ENCODE measurements at regions not wholly inside any gene's neighbourhood (a gene's known extent, or its start where the extent isn't known, plus 50 kb on each side); places are given as distances from the start of the nearest gene placed in this dataset.

DNA sequence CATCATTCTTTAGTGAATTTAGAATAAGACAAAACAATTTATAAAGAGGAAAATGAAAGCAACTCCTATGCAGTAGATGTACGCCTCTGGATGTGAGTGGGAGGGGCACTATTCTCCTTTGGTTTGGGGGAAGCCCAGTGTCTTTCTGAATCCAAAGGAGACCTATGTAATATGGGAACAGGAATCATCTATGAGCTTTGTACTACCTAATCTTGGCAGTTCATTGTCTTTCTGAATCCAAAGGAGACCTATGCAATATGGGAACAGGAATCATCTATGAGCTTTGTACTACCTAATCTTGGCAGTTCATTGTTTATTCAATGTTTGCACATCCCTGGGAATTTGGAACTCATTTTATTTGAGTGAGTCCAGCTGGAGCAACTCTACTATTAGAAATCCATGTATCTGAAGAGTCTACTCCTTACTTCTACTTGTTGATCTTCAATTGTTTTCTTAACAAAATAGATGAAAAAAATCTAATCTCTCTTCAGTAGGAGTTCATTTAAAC lies 401.1 kb upstream of the LRATD1 start:
- no peak overlapping the region for H3K4me3 ChIP-seq (ENCODE audit: low read depth, low read length)
- WGBS (ENCODE audit: insufficient coverage), result no CpG with 5 or more reads among the region's 1 CpG

DNA sequence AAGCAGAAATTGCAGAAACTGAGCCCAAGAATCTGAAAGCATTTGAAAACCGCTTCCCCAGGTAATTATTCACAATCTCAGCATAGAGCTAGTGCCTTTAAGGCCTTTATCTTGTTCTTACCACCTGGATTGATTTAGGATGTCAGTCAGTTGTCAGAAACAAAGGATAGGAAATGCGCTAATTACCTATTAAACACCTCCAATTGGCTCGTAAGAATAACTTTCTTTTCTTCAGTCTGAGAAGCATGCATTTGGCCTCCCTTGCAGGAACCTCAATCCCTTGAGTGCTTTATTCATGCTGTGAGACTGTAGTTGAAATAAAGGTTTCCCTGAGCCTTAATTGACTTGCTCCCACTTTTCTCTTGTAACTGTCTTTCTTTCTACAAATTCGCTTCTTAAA lies 400.3 kb upstream of the LRATD1 start:
- peak in 1 of 6 donors; percentile 51 for DNase-seq (ENCODE audit: low read depth in 4 of 6, low spot score in 6 of 6)
- Histone ChIP-seq H3K4me3 (ENCODE audit: low read depth, low read length) (no peak overlapping the region), H3K36me3 (ENCODE audit: control insufficient read depth, insufficient read depth, low read length) (no peaks in the 10 kb centered on the region), H3K9me3 (ENCODE audit: control insufficient read depth, insufficient read depth, low read length) (no peaks in the 10 kb centered on the region), H3K4me1 (ENCODE audit: control insufficient read depth, insufficient read depth, low read length) (no peaks in the 10 kb centered on the region), H3K27ac (ENCODE audit: low read depth, low read length) (no peak overlapping the region), H3K27me3 (ENCODE audit: control insufficient read depth, insufficient read depth, low read length) (no peaks in the 10 kb centered on the region)
- WGBS (ENCODE audit: insufficient coverage), result no CpG with 5 or more reads among the region's 4 CpGs

More for the DNA sequence above, 401.1 kb upstream of the LRATD1 start:
- Histone ChIP-seq H3K9me3 (ENCODE audit: control insufficient read depth, insufficient read depth, low read length) (no peaks in the 10 kb centered on the region), H3K27me3 (ENCODE audit: control insufficient read depth, insufficient read depth, low read length) (no peaks in the 10 kb centered on the region), H3K4me1 (ENCODE audit: control insufficient read depth, insufficient read depth, low read length) (no peaks in the 10 kb centered on the region), H3K36me3 (ENCODE audit: control insufficient read depth, insufficient read depth, low read length) (no peaks in the 10 kb centered on the region), H3K27ac (ENCODE audit: low read depth, low read length) (no peak overlapping the region)
- DNase-seq (ENCODE audit: low read depth in 4 of 6, low spot score in 6 of 6), result no peak

DNA sequence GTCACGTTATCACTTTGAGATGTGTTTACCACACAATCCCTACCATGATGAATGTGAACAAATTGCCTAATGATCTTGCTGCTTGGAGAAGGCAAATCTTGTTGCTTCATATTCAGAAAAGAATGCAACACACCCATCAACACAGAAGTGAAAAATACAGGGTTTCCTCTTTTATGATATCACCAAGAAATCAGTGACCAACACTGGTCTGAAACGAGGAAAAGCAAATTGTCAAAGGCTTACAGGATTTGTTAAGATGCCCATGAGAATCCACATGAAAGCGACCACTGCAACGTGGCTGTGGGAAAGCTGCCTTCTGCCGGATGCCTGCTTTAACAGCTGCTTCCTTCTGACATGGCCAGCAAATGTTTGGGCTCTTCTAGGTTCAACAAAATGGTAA lies 397.6 kb upstream of the LRATD1 start:
- no peak for DNase-seq (ENCODE audit: low read depth in 4 of 6, low spot score in 6 of 6)
- no peak overlapping the region for H3K4me3 ChIP-seq (ENCODE audit: low read depth, low read length)
- H3K27ac ChIP-seq (ENCODE audit: low read depth, low read length), result no peak overlapping the region
- H3K36me3 ChIP-seq (ENCODE audit: control insufficient read depth, insufficient read depth, low read length), result no peaks in the 10 kb centered on the region
- H3K9me3 ChIP-seq (ENCODE audit: control insufficient read depth, insufficient read depth, low read length), result no peaks in the 10 kb centered on the region
- no peaks in the 10 kb centered on the region for H3K27me3 ChIP-seq (ENCODE audit: control insufficient read depth, insufficient read depth, low read length)
- WGBS (ENCODE audit: insufficient coverage), result 79% methylated on average over 4 of the region's 5 CpGs
- no peaks in the 10 kb centered on the region for H3K4me1 ChIP-seq (ENCODE audit: control insufficient read depth, insufficient read depth, low read length)

DNA sequence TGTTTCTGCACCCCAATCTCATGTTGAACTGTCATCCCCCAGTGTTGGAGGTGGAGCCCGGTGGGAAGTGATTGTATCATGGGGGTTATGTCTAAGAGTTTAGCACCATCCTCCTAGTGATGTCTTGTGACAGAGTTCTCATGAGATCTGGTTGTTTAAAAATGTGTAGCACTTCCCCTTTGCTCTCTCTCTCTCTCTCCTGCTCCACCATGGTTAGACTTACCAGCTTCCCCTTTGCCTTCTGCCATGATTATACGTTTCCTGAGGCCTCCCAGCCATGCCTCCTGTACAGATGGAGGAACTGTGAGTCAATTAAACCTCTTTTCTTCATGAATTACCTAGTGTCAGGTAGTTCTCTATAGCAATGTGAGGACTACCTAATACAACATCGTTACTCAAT lies 396.9 kb upstream of the LRATD1 start:
- H3K36me3 ChIP-seq (ENCODE audit: control insufficient read depth, insufficient read depth, low read length), result no peaks in the 10 kb centered on the region
- H3K9me3 ChIP-seq (ENCODE audit: control insufficient read depth, insufficient read depth, low read length), result no peaks in the 10 kb centered on the region
- H3K27me3 ChIP-seq (ENCODE audit: control insufficient read depth, insufficient read depth, low read length), result no peaks in the 10 kb centered on the region
- WGBS (ENCODE audit: insufficient coverage), result no CpG with 5 or more reads among the region's 3 CpGs
- H3K4me3 ChIP-seq (ENCODE audit: low read depth, low read length), result no peak overlapping the region
- H3K27ac ChIP-seq (ENCODE audit: low read depth, low read length), result no peak overlapping the region
- no peaks in the 10 kb centered on the region for H3K4me1 ChIP-seq (ENCODE audit: control insufficient read depth, insufficient read depth, low read length)
- no peak for DNase-seq (ENCODE audit: low read depth in 4 of 6, low spot score in 6 of 6)

DNA sequence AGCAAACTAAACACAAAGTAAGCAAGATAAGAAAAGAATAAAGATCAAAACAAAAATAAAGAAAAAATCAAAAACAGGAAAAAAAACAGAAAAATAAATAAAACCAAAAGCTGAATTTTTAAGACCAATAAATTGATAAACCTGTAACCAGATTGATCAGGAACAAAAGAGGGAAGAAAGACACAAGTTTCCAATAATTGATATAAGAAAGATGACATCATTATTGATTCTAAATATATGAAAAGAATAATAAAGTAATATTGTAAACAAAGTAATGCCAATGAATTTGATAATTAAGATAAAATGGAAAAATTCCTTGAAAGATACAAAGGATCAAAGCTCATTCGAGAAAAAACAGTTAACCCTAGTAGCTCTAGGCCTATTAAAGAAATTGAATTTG lies 394.6 kb upstream of the LRATD1 start:
- DNase-seq (ENCODE audit: low read depth in 4 of 6, low spot score in 6 of 6), result no peak
- Histone ChIP-seq H3K9me3 (ENCODE audit: control insufficient read depth, insufficient read depth, low read length) (no peaks in the 10 kb centered on the region), H3K4me1 (ENCODE audit: control insufficient read depth, insufficient read depth, low read length) (no peaks in the 10 kb centered on the region), H3K27me3 (ENCODE audit: control insufficient read depth, insufficient read depth, low read length) (no peaks in the 10 kb centered on the region), H3K4me3 (ENCODE audit: low read depth, low read length) (no peak overlapping the region), H3K27ac (ENCODE audit: low read depth, low read length) (no peak overlapping the region), H3K36me3 (ENCODE audit: control insufficient read depth, insufficient read depth, low read length) (no peaks in the 10 kb centered on the region)
- no CpG with 5 or more reads among the region's 1 CpG for WGBS (ENCODE audit: insufficient coverage)

DNA sequence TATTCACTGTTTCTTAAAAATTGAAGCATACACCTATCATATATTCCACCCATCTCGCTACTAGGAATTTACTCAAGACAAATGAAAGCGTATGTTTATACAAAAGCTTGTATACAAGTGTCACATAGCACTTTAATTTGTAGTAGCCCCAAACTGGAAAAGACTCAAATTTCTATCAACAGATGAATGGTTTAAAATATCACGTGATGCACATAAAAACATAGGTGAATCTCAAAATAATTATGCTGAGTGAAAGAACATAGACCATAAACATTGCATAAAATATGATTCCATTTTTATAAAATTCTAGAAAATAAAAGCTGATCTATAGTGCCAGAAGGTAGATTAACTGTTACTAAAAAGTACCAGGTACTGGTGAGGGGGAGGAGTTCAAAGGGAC lies 392.9 kb upstream of the LRATD1 start:
- Histone ChIP-seq H3K9me3 (ENCODE audit: control insufficient read depth, insufficient read depth, low read length) (no peaks in the 10 kb centered on the region), H3K4me1 (ENCODE audit: control insufficient read depth, insufficient read depth, low read length) (no peaks in the 10 kb centered on the region), H3K4me3 (ENCODE audit: low read depth, low read length) (no peak overlapping the region), H3K27me3 (ENCODE audit: control insufficient read depth, insufficient read depth, low read length) (no peaks in the 10 kb centered on the region), H3K27ac (ENCODE audit: low read depth, low read length) (no peak overlapping the region), H3K36me3 (ENCODE audit: control insufficient read depth, insufficient read depth, low read length) (no peaks in the 10 kb centered on the region)
- WGBS (ENCODE audit: insufficient coverage), result no CpG with 5 or more reads among the region's 3 CpGs
- DNase-seq (ENCODE audit: low read depth in 4 of 6, low spot score in 6 of 6), result no peak

DNA sequence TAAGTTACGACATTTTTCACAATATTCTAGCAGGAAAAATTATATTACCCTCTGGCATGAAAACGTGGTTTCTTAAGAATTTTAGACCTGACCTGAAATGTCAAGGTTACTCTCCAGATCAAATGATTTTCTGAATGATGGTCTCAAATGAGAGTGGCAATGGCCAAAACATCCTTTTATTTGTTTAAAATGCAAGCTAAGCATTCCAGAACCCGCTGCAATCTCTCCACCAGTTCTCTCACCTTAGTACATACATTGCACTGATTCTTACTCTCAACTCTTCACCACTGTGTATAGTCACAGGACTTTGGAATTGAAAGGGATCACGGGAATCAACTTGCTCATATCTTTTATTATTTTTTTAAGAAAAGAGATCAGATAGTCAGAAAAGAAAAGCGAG lies 391.6 kb upstream of the LRATD1 start:
- Histone ChIP-seq H3K9me3 (ENCODE audit: control insufficient read depth, insufficient read depth, low read length) (no peaks in the 10 kb centered on the region), H3K4me3 (ENCODE audit: low read depth, low read length) (no peak overlapping the region), H3K27ac (ENCODE audit: low read depth, low read length) (no peak overlapping the region), H3K4me1 (ENCODE audit: control insufficient read depth, insufficient read depth, low read length) (no peaks in the 10 kb centered on the region), H3K27me3 (ENCODE audit: control insufficient read depth, insufficient read depth, low read length) (no peaks in the 10 kb centered on the region), H3K36me3 (ENCODE audit: control insufficient read depth, insufficient read depth, low read length) (no peaks in the 10 kb centered on the region)
- no CpG with 5 or more reads among the region's 5 CpGs for WGBS (ENCODE audit: insufficient coverage)
- no peak for DNase-seq (ENCODE audit: low read depth in 4 of 6, low spot score in 6 of 6)

DNA sequence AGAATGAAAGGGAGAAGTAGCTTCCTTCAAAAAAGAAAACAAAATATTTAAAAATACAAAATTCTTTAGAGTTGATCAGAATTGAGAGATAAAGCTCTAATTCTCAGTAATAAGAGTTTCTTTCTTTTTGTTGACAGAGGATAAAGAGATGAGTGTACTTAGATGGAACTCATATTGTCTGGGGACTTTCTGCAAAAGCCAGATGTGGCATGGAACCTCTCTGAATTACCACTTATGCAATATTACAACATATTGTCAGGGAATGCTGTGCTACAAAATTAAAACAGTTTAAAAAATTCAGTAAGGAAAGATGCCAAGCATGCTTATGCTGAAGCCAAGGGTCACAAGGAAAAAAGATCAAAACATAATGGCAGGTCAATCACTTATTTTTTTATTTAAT lies 386.6 kb upstream of the LRATD1 start:
- H3K27ac ChIP-seq (ENCODE audit: low read depth, low read length), result no peak overlapping the region
- H3K4me1 ChIP-seq (ENCODE audit: control insufficient read depth, insufficient read depth, low read length), result no peaks in the 10 kb centered on the region
- H3K4me3 ChIP-seq (ENCODE audit: low read depth, low read length), result no peak overlapping the region
- no peaks in the 10 kb centered on the region for H3K27me3 ChIP-seq (ENCODE audit: control insufficient read depth, insufficient read depth, low read length)
- DNase-seq (ENCODE audit: low read depth in 4 of 6, low spot score in 6 of 6), result no peak
- no peaks in the 10 kb centered on the region for H3K9me3 ChIP-seq (ENCODE audit: control insufficient read depth, insufficient read depth, low read length)
- H3K36me3 ChIP-seq (ENCODE audit: control insufficient read depth, insufficient read depth, low read length), result no peaks in the 10 kb centered on the region

DNA sequence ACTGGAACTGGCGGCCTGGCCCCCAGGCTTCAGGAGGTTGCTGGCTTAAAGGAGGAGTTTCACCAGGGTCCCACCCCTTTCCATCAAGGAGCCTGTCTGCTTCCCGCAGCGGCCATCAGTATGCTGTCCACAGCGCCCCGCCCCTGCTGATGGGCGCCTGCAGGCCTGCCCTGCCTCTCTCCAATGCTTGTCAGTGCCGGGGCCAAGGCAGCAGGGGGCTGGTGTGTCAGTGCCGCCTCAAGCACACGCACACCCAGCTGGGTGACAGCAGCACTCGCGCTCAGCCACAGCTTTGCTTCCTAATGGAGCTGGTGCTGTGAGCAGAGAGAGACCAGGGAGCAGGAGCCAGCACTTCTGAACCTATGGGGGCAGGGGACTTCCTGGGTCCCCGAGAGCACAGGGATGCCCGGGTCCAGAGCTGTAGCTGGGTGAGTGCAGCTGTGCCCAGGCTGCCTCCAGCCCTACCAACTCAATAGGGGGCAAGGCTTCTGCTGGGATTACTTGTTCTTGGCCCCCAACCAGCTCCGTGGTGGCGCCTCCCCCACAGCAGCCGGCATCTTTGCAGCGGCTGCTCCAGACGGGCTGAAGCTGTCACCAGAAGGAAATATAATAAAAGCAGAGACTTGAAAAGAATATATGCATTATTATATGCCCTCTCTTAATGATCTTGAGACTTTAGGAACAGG lies 377.2 kb upstream of the LRATD1 start:
- no peaks in the 10 kb centered on the region for H3K9me3 ChIP-seq (ENCODE audit: control insufficient read depth, insufficient read depth, low read length)
- no peak overlapping the region for H3K4me3 ChIP-seq (ENCODE audit: low read depth, low read length)
- DNase-seq (ENCODE audit: low read depth in 4 of 6, low spot score in 6 of 6), result no peak
- no peak overlapping the region for H3K27ac ChIP-seq (ENCODE audit: low read depth, low read length)
- no peaks in the 10 kb centered on the region for H3K36me3 ChIP-seq (ENCODE audit: control insufficient read depth, insufficient read depth, low read length)
- 91% methylated on average over 13 of the region's 18 CpGs for WGBS (ENCODE audit: insufficient coverage)
- H3K4me1 ChIP-seq (ENCODE audit: control insufficient read depth, insufficient read depth, low read length), result no peaks in the 10 kb centered on the region
- no peaks in the 10 kb centered on the region for H3K27me3 ChIP-seq (ENCODE audit: control insufficient read depth, insufficient read depth, low read length)

DNA sequence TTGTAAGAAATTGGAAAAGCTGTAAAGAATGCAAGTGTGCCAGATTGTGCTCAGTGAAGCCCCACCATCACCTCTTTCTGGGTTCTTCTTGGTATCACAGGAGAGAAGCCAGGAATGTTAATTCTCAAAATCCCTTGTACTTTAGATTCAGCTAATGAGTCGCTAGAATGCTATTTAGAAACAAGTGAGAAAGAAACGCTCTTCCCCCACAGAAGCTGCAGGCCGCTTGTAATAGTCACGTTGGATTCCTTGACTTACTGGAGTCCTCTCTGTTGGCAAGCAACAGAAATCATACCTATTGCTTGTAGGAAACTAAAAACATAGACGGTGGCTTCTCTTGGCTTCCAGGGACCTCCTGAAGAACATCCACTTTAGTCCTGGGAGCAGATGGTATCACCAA lies 375.6 kb upstream of the LRATD1 start:
- no peaks in the 10 kb centered on the region for H3K9me3 ChIP-seq (ENCODE audit: control insufficient read depth, insufficient read depth, low read length)
- WGBS (ENCODE audit: insufficient coverage), result 82% methylated on average over 3 of the region's 5 CpGs
- no peaks in the 10 kb centered on the region for H3K36me3 ChIP-seq (ENCODE audit: control insufficient read depth, insufficient read depth, low read length)
- no peak for DNase-seq (ENCODE audit: low read depth in 4 of 6, low spot score in 6 of 6)
- no peak overlapping the region for H3K27ac ChIP-seq (ENCODE audit: low read depth, low read length)
- H3K4me3 ChIP-seq (ENCODE audit: low read depth, low read length), result no peak overlapping the region
- H3K27me3 ChIP-seq (ENCODE audit: control insufficient read depth, insufficient read depth, low read length), result no peaks in the 10 kb centered on the region
- H3K4me1 ChIP-seq (ENCODE audit: control insufficient read depth, insufficient read depth, low read length), result no peaks in the 10 kb centered on the region

All from spinal cord (tissue), 9 donors.